ENCODE measurements at regions not wholly inside any gene's neighbourhood (a gene's known extent, or its start where the extent isn't known, plus 50 kb on each side); places are given as distances from the start of the nearest gene placed in this dataset.

GRCh38 chr2:67251741-67252140 lies 145.4 kb upstream of the ETAA1 start:
- H4K8ac ChIP-seq (replicated peaks; ENCODE audit: insufficient read length, low read depth, low read length), result no peak overlapping the region
- no peak overlapping the region for H4K5ac ChIP-seq (ENCODE audit: insufficient read length, low read depth, low read length)
- no peaks in the 10 kb centered on the region for H3K23me2 ChIP-seq (ENCODE audit: insufficient read length, low read depth, low read length, poor library complexity, severe bottlenecking)
- Mint-ChIP-seq H3K27ac (no peak overlapping the region), H3K36me3 (ENCODE audit: insufficient read depth in 1 of 3, low read depth in 3 of 3) (no peaks in the 10 kb centered on the region), H3K4me1 (no peaks in the 10 kb centered on the region), H3K27me3 (ENCODE audit: low read depth) (no peaks in the 10 kb centered on the region), H3K9me3 (no peaks in the 10 kb centered on the region), H3K4me3 (no peak overlapping the region)
- no peak overlapping the region for H2BK12ac ChIP-seq (ENCODE audit: insufficient read length, low read depth, low read length)
- WGBS (ENCODE audit: extremely low coverage, insufficient read length, low lambda C conversion rate), result no CpG with 5 or more reads among the region's 3 CpGs
- H3T11ph ChIP-seq (ENCODE audit: low read length), result no peak overlapping the region
- no peak overlapping the region for H3K27ac ChIP-seq (ENCODE audit: insufficient read length, low read depth, low read length)
- H3K79me2 ChIP-seq (ENCODE audit: insufficient read depth, low read length), result no peaks in the 10 kb centered on the region
- no peak overlapping the region for H2AFZ ChIP-seq (ENCODE audit: low read length)
- no peak overlapping the region for H3K9ac ChIP-seq (ENCODE audit: extremely low read depth, insufficient read length, low read length)
- H3K23ac ChIP-seq (ENCODE audit: insufficient read length, low read depth, low read length), result no peak overlapping the region
- H4K91ac ChIP-seq (ENCODE audit: insufficient read length, low read depth, low read length), result no peak overlapping the region
- H3K56ac ChIP-seq (ENCODE audit: insufficient read length, low read depth, low read length), result no peak overlapping the region
- no peak overlapping the region for H3K4me2 ChIP-seq (ENCODE audit: insufficient read depth, insufficient read length, low read length)
- no peak overlapping the region for H2BK5ac ChIP-seq (ENCODE audit: insufficient read length, low read length)
- H2BK15ac ChIP-seq (ENCODE audit: low read depth, low read length), result no peak overlapping the region
- H3K18ac ChIP-seq (ENCODE audit: insufficient read length, low read depth, low read length), result no peak overlapping the region
- H3K4ac ChIP-seq (ENCODE audit: low read depth, low read length), result no peak overlapping the region
- no peaks in the 10 kb centered on the region for H3K9me3 ChIP-seq (ENCODE audit: control insufficient read depth, low read depth, low read length)
- no peaks in the 10 kb centered on the region for H3K4me1 ChIP-seq (ENCODE audit: insufficient read depth, low read length)
- H4K20me1 ChIP-seq (ENCODE audit: control insufficient read depth, insufficient read depth, insufficient read length), result no peaks in the 10 kb centered on the region
- H3K14ac ChIP-seq (ENCODE audit: insufficient read depth, low read length), result no peak overlapping the region
- no peak overlapping the region for H2BK120ac ChIP-seq (ENCODE audit: low read depth, low read length, poor library complexity, severe bottlenecking)
- H2BK20ac ChIP-seq (ENCODE audit: low read depth, low read length, poor library complexity, severe bottlenecking), result no peak overlapping the region
- H3K79me1 ChIP-seq (ENCODE audit: insufficient read depth, low read depth, low read length, poor library complexity, severe bottlenecking), result no peaks in the 10 kb centered on the region
- no peaks in the 10 kb centered on the region; the same call in 1 of the 2 replicates for H3K27me3 ChIP-seq (ENCODE audit: insufficient read depth, low read length)
- no peak for DNase-seq
- no peak overlapping the region for H2AK5ac ChIP-seq (ENCODE audit: insufficient read length, low read length)
- TF ChIP-seq CTCF (conservative IDR thresholded peaks at IDR 0.05), result no peak

Measured in H9 (cell line).